ENCODE measurements at regions not wholly inside any gene's neighbourhood (a gene's known extent, or its start where the extent isn't known, plus 50 kb on each side); places are given as distances from the start of the nearest gene placed in this dataset.
"Not testable (repeated sequence)": the region's sequence is repeated elsewhere in the genome, so short reads cannot be mapped to it uniquely, and the experiment has no call there.

DNA sequence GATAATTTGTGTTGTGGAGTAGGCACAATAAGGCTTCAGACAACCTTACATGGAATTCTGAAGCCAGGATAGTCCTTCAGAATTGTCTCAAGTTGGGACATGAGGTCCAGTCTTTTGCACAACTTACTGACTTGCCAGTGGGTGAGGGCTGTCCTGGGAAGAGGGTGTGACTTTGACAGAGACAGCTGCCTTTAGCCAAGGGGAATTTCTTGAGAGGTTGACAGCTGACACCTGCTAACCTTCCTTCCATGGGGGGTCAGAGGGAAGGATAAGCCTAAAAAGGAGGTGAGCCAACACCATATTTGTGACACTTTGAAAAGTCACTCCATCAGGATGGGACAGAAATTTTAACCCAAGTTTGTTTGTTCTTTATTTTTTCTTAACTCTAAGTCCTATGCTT, 907.8 kb upstream of the CRIM1 start:
- TF ChIP-seq, protein P1, sequence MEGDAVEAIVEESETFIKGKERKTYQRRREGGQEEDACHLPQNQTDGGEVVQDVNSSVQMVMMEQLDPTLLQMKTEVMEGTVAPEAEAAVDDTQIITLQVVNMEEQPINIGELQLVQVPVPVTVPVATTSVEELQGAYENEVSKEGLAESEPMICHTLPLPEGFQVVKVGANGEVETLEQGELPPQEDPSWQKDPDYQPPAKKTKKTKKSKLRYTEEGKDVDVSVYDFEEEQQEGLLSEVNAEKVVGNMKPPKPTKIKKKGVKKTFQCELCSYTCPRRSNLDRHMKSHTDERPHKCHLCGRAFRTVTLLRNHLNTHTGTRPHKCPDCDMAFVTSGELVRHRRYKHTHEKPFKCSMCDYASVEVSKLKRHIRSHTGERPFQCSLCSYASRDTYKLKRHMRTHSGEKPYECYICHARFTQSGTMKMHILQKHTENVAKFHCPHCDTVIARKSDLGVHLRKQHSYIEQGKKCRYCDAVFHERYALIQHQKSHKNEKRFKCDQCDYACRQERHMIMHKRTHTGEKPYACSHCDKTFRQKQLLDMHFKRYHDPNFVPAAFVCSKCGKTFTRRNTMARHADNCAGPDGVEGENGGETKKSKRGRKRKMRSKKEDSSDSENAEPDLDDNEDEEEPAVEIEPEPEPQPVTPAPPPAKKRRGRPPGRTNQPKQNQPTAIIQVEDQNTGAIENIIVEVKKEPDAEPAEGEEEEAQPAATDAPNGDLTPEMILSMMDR (conservative IDR thresholded peaks at IDR 0.05; ENCODE audit: low read depth, low read length), result no peak
- TF ChIP-seq EZH2 (IDR thresholded peaks at IDR 0.05; ENCODE audit: borderline replicate concordance, low read depth, low read length, poor library complexity, severe bottlenecking), result no peak
- BruUV-seq (replicated peaks), result no TSS peak
- intact Hi-C loops (cut with micrococcal nuclease; ENCODE audit: unreplicated experiment), result no loop called here
- Histone ChIP-seq H3K27ac (ENCODE audit: low read depth, low read length, poor library complexity, severe bottlenecking) (no peak overlapping the region), H3K36me3 (ENCODE audit: insufficient read depth, low read length, poor library complexity, severe bottlenecking) (no peaks in the 10 kb centered on the region), H3K9me3 (ENCODE audit: low read depth, low read length, poor library complexity, severe bottlenecking) (no peaks in the 10 kb centered on the region), H3K4me3 (ENCODE audit: low read depth, low read length, poor library complexity, severe bottlenecking) (no peak overlapping the region), H3K27me3 (replicated peaks; ENCODE audit: insufficient read depth, low read depth, low read length, poor library complexity) (no peaks in the 10 kb centered on the region), H3K4me1 (ENCODE audit: insufficient read depth, low read length, poor library complexity, severe bottlenecking) (no peaks in the 10 kb centered on the region)
- CTCF ChIA-PET, result no interaction called here
- no peak for DNase-seq (ENCODE audit: low spot score)
- POLR2A ChIA-PET (ENCODE audit: low non-redundant PET), result no interaction called here

- Histone ChIP-seq H3K27me3 (replicated peaks; ENCODE audit: insufficient read depth, low read depth, low read length, poor library complexity) (no peaks in the 10 kb centered on the region), H3K4me3 (ENCODE audit: low read depth, low read length, poor library complexity, severe bottlenecking) (no peak overlapping the region), H3K27ac (ENCODE audit: low read depth, low read length, poor library complexity, severe bottlenecking) (no peak overlapping the region), H3K4me1 (ENCODE audit: insufficient read depth, low read length, poor library complexity, severe bottlenecking) (no peaks in the 10 kb centered on the region), H3K9me3 (ENCODE audit: low read depth, low read length, poor library complexity, severe bottlenecking) (no peaks in the 10 kb centered on the region), H3K36me3 (ENCODE audit: insufficient read depth, low read length, poor library complexity, severe bottlenecking) (no peaks in the 10 kb centered on the region)
- CTCF ChIA-PET, result no interaction called here
- intact Hi-C loops (cut with micrococcal nuclease; ENCODE audit: unreplicated experiment), result no loop called here
- POLR2A ChIA-PET (ENCODE audit: low non-redundant PET), result no interaction called here
- TF ChIP-seq, protein P1 (conservative IDR thresholded peaks at IDR 0.05; ENCODE audit: low read depth, low read length), result no peak
- TF ChIP-seq EZH2 (IDR thresholded peaks at IDR 0.05; ENCODE audit: borderline replicate concordance, low read depth, low read length, poor library complexity, severe bottlenecking), result no peak
- no peak for DNase-seq (ENCODE audit: low spot score)
- no TSS peak for BruUV-seq (replicated peaks)
Measured at GRCh38 chr2:35447215-35447614, 908.4 kb upstream of the CRIM1 start.

DNA sequence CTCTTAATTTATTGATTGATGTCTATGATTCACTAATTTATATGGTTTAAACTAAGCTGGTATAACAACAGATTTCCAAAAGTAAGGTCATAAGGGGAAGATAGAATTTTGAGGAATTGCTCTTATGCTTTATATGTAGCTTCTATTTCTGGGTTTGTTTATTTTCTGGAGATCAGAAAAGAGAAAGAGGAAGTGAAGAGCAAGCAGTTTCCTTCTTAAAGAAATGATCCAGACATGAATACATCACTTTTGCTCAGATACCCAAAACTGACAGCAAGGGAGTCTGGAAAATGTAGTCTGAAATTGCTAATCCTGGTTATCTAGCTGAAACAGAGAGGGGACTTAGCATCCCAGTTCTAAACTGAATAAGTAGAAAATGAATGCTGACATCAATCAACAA, 912.5 kb upstream of the CRIM1 start:
- CTCF ChIA-PET, result no interaction called here
- Histone ChIP-seq H3K4me1 (ENCODE audit: insufficient read depth, low read length, poor library complexity, severe bottlenecking) (no peaks in the 10 kb centered on the region), H3K9me3 (ENCODE audit: low read depth, low read length, poor library complexity, severe bottlenecking) (no peaks in the 10 kb centered on the region), H3K4me3 (ENCODE audit: low read depth, low read length, poor library complexity, severe bottlenecking) (no peak overlapping the region), H3K36me3 (ENCODE audit: insufficient read depth, low read length, poor library complexity, severe bottlenecking) (no peaks in the 10 kb centered on the region), H3K27ac (ENCODE audit: low read depth, low read length, poor library complexity, severe bottlenecking) (no peak overlapping the region), H3K27me3 (replicated peaks; ENCODE audit: insufficient read depth, low read depth, low read length, poor library complexity) (no peaks in the 10 kb centered on the region)
- no TSS peak for BruUV-seq (replicated peaks)
- intact Hi-C loops (cut with micrococcal nuclease; ENCODE audit: unreplicated experiment), result no loop called here
- POLR2A ChIA-PET (ENCODE audit: low non-redundant PET), result no interaction called here
- DNase-seq (ENCODE audit: low spot score), result no peak
- no peak for TF ChIP-seq EZH2 (IDR thresholded peaks at IDR 0.05; ENCODE audit: borderline replicate concordance, low read depth, low read length, poor library complexity, severe bottlenecking)
- TF ChIP-seq, protein P1 (conservative IDR thresholded peaks at IDR 0.05; ENCODE audit: low read depth, low read length), result no peak

DNA sequence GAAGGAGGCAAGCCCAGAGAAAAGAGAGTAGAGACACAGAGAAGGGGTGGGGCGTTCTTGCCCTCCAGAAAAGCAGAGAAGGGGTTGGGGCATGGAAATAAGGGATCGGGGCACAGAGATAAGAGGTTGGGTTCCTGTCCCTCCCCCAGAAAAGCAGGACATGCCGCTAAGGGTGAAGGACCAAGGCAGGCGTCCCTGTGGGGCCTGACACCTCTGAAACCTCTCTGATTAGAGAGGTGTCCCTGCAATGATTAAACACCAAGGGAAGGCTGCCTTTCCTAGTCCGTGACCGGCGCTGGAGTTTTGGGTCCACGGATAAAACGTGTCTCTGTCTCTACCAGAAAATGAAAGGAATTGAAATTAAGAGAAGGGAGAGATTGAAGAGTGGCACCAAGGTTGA, 914.0 kb upstream of the CRIM1 start:
- H3K36me3 ChIP-seq (ENCODE audit: insufficient read depth, low read length, poor library complexity, severe bottlenecking); intact Hi-C loops (cut with micrococcal nuclease; ENCODE audit: unreplicated experiment); H3K4me3 ChIP-seq (ENCODE audit: low read depth, low read length, poor library complexity, severe bottlenecking); H3K27ac ChIP-seq (ENCODE audit: low read depth, low read length, poor library complexity, severe bottlenecking); CTCF ChIA-PET; POLR2A ChIA-PET (ENCODE audit: low non-redundant PET); DNase-seq (ENCODE audit: low spot score); H3K9me3 ChIP-seq (ENCODE audit: low read depth, low read length, poor library complexity, severe bottlenecking); H3K4me1 ChIP-seq (ENCODE audit: insufficient read depth, low read length, poor library complexity, severe bottlenecking); H3K27me3 ChIP-seq (replicated peaks; ENCODE audit: insufficient read depth, low read depth, low read length, poor library complexity); BruUV-seq (replicated peaks): not testable (repeated sequence)

- intact Hi-C loops (cut with micrococcal nuclease; ENCODE audit: unreplicated experiment); POLR2A ChIA-PET (ENCODE audit: low non-redundant PET); H3K4me3 ChIP-seq (ENCODE audit: low read depth, low read length, poor library complexity, severe bottlenecking); H3K4me1 ChIP-seq (ENCODE audit: insufficient read depth, low read length, poor library complexity, severe bottlenecking); H3K27ac ChIP-seq (ENCODE audit: low read depth, low read length, poor library complexity, severe bottlenecking); CTCF ChIA-PET; H3K36me3 ChIP-seq (ENCODE audit: insufficient read depth, low read length, poor library complexity, severe bottlenecking); H3K9me3 ChIP-seq (ENCODE audit: low read depth, low read length, poor library complexity, severe bottlenecking); DNase-seq (ENCODE audit: low spot score); H3K27me3 ChIP-seq (replicated peaks; ENCODE audit: insufficient read depth, low read depth, low read length, poor library complexity); BruUV-seq (replicated peaks): not testable (repeated sequence)
Measured at GRCh38 chr2:35440308-35440707, 915.3 kb upstream of the CRIM1 start.

DNA sequence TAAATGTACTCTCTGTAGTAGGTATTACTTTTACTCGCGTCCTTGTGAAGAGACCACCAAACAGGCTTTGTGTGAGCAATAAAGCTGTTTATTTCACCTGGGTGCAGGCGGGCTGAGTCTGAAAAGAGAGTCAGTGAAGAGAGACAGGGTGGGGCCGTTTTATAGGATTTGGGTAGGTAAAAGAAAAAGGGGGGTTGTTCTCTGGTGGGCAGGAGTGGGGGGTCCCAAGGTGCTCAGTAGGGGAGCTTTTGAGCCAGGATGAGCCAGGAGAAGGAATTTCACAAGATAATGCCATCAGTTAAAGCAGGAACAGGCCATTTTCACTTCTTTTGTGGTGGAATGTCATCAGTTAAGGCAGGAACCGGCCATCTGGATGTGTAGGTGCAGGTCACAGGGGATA, 918.7 kb upstream of the CRIM1 start:
- H3K36me3 ChIP-seq (ENCODE audit: insufficient read depth, low read length, poor library complexity, severe bottlenecking); intact Hi-C loops (cut with micrococcal nuclease; ENCODE audit: unreplicated experiment); H3K27me3 ChIP-seq (replicated peaks; ENCODE audit: insufficient read depth, low read depth, low read length, poor library complexity); H3K27ac ChIP-seq (ENCODE audit: low read depth, low read length, poor library complexity, severe bottlenecking); H3K4me1 ChIP-seq (ENCODE audit: insufficient read depth, low read length, poor library complexity, severe bottlenecking); POLR2A ChIA-PET (ENCODE audit: low non-redundant PET); H3K9me3 ChIP-seq (ENCODE audit: low read depth, low read length, poor library complexity, severe bottlenecking); CTCF ChIA-PET; BruUV-seq (replicated peaks); H3K4me3 ChIP-seq (ENCODE audit: low read depth, low read length, poor library complexity, severe bottlenecking); DNase-seq (ENCODE audit: low spot score): not testable (repeated sequence)
